DND-41 (cell line): ENCODE measurements at regions not wholly inside any gene's neighbourhood (a gene's known extent, or its start where the extent isn't known, plus 50 kb on each side); places are given as distances from the start of the nearest gene placed in this dataset.

ENCODE experiments used
- ATAC-seq: fragments of 200-7000 bp; cut with Tn5 transposase; 3 replicates; pipeline ENCODE4 v1.9.1; 2021; ENCODE audit warnings: low read depth; ENCODE audit not compliant: insufficient read depth
- DNase-seq: peaks from one replicate; pipeline ENCODE4 v3.0.0-alpha.2; 2020
- H2AFZ ChIP-seq: 2 replicates; pipeline ENCODE4 v1.6.0; 2012; ENCODE audit warnings: low read depth, low read length
- H3K27ac ChIP-seq: 2 replicates; pipeline ENCODE4 v1.5.1; 2012; ENCODE audit warnings: low read length, inconsistent platforms
- H3K27me3 ChIP-seq: fragments of 200-600 bp; sonication (generic); 2 replicates; pipeline ENCODE4 v1.6.0; 2012; ENCODE audit warnings: low read length, mild to moderate bottlenecking, inconsistent platforms; ENCODE audit not compliant: insufficient read depth, poor library complexity
- H3K36me3 ChIP-seq: 2 replicates; pipeline ENCODE4 v1.5.1; 2012; ENCODE audit warnings: low read length, inconsistent platforms; ENCODE audit not compliant: insufficient read depth
- H3K4me1 ChIP-seq: 2 replicates; pipeline ENCODE4 v1.5.1; 2012; ENCODE audit warnings: mild to moderate bottlenecking, low read length; ENCODE audit not compliant: insufficient read depth
- H3K4me2 ChIP-seq: 2 replicates; pipeline ENCODE4 v1.6.0; 2012; ENCODE audit warnings: mild to moderate bottlenecking, moderate library complexity, low read length, inconsistent platforms; ENCODE audit not compliant: insufficient read depth
- H3K4me3 ChIP-seq, 2 experiments: fragments of 200-600 bp in 1 of 2; shearing (Covaris generic) in 1 of 2; 2 replicates each; pipeline ENCODE4 v1.5.1; 2012 to 2016; ENCODE audit warnings: inconsistent platforms in 2 of 2, low read length in 2 of 2, mild to moderate bottlenecking in 2 of 2, low read depth in 1 of 2, moderate library complexity in 1 of 2
- H3K79me2 ChIP-seq: 2 replicates; pipeline ENCODE4 v1.6.0; 2012; ENCODE audit warnings: low read length, inconsistent platforms; ENCODE audit not compliant: insufficient read depth
- H3K9ac ChIP-seq: 2 replicates; pipeline ENCODE4 v1.6.0; 2012; ENCODE audit warnings: low read depth, mild to moderate bottlenecking, inconsistent platforms, low read length, moderate library complexity
- H3K9me3 ChIP-seq: 2 replicates; pipeline ENCODE4 v1.5.1; 2012; ENCODE audit warnings: low read length, moderate library complexity, mild to moderate bottlenecking, inconsistent platforms; ENCODE audit not compliant: insufficient read depth, severe bottlenecking
- H4K20me1 ChIP-seq: 2 replicates; pipeline ENCODE4 v1.6.0; 2012; ENCODE audit warnings: low read length; ENCODE audit not compliant: insufficient read depth
- EZH2 ChIP-seq: IDR thresholded peaks from 3 replicates; pipeline ENCODE4 v1.6.1; 2012; ENCODE audit warnings: borderline replicate concordance, low read depth, mild to moderate bottlenecking, moderate library complexity, low read length, inconsistent platforms; ENCODE audit not compliant: severe bottlenecking
- TF ChIP-seq, protein P1 (sequence below): IDR thresholded peaks from 2 replicates; pipeline ENCODE4 v1.5.1; 2012; ENCODE audit warnings: borderline replicate concordance, low read length, moderate library complexity, mild to moderate bottlenecking; ENCODE audit not compliant: poor library complexity, severe bottlenecking; ENCODE audit errors: extremely low read depth

DNA sequence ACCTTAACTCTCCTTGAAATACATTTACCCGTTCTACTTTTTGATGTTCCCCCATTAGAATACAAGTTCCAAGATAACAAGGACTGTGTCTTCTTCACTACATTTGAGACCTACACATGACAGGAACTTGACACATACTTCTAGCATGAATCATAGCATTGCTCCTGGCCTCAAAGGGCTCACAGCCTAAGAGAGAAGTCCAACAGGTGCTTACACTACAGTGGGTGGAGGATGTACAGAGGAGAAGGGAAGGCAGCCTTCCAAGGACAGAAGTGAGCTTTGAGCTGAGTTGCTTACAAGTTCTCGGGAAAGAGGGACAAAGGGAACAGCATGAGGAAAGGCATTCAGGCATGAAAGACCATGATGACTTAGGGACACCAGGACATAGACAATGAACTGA, 56.9 kb upstream of the MSX2 start:
- H4K20me1 ChIP-seq, result no peaks in the 10 kb centered on the region
- no peaks in the 10 kb centered on the region for H3K9me3 ChIP-seq
- H3K9ac ChIP-seq, result no peak overlapping the region
- ATAC-seq (no peak), DNase-seq (no peak)
- no peaks in the 10 kb centered on the region for H3K27me3 ChIP-seq
- H3K4me1 ChIP-seq, result no peaks in the 10 kb centered on the region
- H3K27ac ChIP-seq, result no peak overlapping the region
- TF ChIP-seq EZH2, result no peak
- TF ChIP-seq, protein P1, sequence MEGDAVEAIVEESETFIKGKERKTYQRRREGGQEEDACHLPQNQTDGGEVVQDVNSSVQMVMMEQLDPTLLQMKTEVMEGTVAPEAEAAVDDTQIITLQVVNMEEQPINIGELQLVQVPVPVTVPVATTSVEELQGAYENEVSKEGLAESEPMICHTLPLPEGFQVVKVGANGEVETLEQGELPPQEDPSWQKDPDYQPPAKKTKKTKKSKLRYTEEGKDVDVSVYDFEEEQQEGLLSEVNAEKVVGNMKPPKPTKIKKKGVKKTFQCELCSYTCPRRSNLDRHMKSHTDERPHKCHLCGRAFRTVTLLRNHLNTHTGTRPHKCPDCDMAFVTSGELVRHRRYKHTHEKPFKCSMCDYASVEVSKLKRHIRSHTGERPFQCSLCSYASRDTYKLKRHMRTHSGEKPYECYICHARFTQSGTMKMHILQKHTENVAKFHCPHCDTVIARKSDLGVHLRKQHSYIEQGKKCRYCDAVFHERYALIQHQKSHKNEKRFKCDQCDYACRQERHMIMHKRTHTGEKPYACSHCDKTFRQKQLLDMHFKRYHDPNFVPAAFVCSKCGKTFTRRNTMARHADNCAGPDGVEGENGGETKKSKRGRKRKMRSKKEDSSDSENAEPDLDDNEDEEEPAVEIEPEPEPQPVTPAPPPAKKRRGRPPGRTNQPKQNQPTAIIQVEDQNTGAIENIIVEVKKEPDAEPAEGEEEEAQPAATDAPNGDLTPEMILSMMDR, result no peak
- no peaks in the 10 kb centered on the region for H3K36me3 ChIP-seq
- no peak overlapping the region for H2AFZ ChIP-seq
- no peak overlapping the region for H3K4me2 ChIP-seq
- no peak overlapping the region for H3K4me3 ChIP-seq
- no peaks in the 10 kb centered on the region for H3K79me2 ChIP-seq

DNA sequence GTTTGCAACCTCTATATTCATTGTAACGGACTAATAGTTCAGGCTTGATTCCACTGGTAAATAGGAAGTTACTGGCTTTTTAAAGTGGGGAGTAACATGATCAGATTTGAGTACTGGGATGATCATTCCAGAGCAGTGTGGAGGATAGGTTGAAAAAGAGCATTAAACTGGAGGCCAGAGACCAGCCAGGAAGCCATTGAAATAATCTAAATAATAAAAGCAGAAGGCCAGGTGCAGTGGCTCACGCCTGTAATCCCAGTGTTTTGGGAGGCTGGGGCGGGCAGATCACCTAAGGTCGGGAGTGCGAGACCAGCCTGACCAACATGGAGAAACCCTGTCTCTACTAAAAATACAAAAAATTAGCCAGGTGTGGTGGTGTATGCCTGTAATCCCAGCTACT, 56.0 kb upstream of the MSX2 start:
- Histone ChIP-seq H4K20me1 (no peaks in the 10 kb centered on the region), H2AFZ (no peak overlapping the region), H3K4me2 (no peak overlapping the region), H3K27ac (no peak overlapping the region), H3K27me3 (no peaks in the 10 kb centered on the region), H3K79me2 (no peaks in the 10 kb centered on the region), H3K9me3 (no peaks in the 10 kb centered on the region), H3K4me3 (no peak overlapping the region), H3K4me1 (no peaks in the 10 kb centered on the region), H3K9ac (no peak overlapping the region), H3K36me3 (no peaks in the 10 kb centered on the region)
- TF ChIP-seq, protein P1, result no peak
- no peak for TF ChIP-seq EZH2
- no peak for ATAC-seq
- no peak for DNase-seq
